HG03196 (cell line): ENCODE measurements at regions not wholly inside any gene's neighbourhood (a gene's known extent, or its start where the extent isn't known, plus 50 kb on each side); places are given as distances from the start of the nearest gene placed in this dataset.

Experiments
- ATAC-seq: cut with Tn5 transposase; IDR thresholded peaks from one replicate; pipeline ENCODE4 v1.9.1; 2021; ENCODE audit not compliant: unreplicated experiment

DNA sequence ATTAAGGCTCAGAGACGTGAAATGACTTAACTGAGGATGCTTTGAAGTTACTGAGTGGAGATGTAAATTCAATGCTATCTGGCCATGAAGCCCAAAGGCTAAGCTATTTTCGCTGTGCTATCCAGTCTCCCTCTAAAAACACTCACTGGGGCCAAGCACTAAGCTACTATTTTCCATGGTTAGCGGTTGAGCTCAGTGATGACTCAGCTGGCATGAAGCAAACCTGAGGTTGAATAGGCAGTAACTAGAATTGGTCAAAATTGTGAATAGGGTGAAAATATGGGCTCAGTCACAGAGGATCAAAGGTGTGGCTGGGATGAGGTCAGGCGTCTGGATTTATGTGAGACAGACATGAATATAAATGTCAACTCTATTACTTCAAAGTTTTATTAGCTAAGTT is 564.2 kb upstream of the KIRREL3 start:
- no peak for ATAC-seq

DNA sequence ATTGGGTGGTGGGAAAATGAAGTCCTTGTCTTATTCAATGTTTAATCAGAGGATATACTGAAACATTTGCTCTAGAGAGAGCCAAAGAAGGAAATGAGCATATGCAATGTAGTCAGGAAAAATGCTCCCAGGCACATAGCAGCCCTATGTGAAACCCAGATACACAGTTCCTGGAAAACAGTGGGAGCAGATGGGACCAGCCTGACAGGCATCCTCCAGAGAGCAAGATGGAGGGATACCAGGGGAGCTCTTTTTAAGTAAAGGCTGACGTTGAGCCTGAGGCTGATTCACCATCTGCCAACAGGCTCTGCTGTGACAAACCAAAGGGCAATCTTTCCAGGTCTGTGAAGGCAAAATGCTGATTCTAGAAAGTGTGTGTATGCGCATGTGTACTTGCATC is 559.4 kb upstream of the KIRREL3 start:
- ATAC-seq, result no peak

DNA sequence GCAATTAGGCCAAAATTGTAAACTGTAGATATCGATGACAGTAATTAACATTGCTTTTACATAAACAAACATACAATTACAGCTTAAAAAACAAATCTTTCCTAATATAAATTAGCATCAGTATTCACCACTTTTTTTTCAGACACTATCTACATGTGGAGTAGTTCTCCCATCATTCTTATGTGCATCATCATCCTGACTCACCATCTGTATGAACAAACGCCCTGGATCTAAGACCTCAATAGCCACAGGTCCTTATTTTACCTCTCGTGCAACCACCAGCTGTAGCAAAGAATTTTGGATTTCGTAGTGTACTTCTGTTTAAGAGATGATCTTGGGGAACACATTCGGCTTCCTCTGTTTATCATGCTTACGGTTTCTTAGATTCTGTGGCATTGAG is 551.9 kb upstream of the KIRREL3 start:
- no peak for ATAC-seq

DNA sequence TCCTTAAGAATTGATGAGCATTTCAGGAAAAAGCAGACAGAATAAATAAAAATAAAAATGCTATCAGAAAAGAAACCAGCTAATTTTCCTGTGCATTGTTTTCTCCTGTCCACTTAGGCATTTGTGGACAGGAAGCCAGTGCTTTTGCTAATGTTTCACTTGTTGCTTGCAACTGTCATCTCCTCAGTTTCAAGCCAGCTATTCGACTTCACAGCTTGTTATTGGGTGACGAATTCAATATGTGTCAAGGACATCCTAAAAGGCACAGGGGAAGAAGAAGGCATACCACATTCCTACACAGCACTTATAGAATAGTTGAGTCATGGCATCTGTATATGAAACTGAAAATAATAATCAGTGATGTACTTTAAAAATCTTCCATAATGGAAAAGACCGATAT is 530.6 kb upstream of the KIRREL3 start:
- ATAC-seq, result no peak

DNA sequence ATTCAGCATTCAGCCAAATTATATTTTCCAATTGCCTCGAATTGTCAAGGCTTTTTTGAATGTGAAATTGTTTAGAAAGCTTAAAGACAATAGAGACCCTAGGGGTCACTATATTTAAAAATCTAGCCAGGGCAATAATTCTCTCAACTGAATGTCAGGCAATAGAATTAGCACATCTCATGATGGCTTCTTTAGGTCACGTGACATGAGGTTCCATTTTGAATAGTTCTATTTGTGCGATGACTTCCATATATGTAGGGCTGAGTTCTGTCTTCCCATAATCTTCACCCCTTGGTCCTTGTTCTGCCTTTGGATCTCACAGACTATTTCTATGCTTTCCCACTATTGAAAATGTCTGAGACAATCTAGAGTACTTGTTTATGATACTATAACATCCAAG is 527.7 kb upstream of the KIRREL3 start:
- no peak for ATAC-seq

DNA sequence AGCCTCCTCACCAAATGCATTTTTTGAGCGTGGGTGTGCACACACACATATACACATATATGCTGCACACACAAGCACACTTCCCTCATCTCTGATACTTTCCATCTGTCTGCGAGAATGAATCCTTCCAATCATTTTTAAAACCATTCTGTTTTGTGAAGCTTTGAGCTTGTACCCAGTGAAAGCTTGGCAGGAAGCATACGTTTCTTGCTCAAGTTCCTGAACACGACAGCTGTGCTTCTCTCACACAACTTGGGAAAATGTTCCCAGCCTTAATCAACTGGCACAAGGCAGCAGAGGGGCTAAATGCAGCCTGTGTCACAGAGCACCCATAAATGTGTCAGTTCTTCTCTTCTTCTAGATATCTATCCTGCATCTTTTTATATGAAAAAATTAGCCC is 524.0 kb upstream of the KIRREL3 start:
- ATAC-seq, result no peak

DNA sequence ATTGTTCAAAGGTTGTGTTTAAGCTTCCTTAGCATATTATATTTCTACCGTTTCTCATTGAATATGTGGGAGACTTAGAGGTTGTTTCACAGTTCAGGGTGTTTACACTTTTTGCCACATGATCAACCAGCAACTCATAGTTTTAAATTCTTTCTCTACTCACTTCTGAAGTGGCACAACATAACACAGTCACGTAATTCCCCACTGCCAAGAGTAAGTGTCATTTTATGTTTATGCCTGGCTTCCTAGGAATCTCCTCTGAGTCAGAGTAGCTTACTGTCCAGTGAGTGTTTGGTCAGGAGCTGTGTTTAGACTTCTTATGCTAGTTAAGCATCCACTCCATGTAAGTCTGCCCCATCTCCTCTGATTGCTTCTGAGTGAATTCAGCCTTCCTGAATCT is 520.8 kb upstream of the KIRREL3 start:
- no peak for ATAC-seq

DNA sequence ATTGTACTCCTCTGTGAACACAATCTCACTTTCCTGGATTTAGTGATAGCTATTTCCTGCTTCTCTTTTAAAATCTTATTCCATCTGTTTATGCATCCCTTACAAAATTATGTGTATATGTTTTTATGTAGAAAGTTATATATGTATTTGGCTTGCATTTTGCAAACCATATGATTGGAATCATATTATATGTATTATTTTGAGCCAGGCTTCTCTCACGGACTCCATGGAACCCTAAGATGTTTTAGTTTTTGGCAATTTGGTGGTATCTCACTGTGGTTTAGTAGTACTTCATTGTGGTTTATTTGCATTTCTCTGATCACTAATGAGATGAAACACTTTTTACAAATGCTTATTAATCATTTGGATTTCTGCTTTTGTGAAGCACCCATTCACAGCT is 507.3 kb upstream of the KIRREL3 start:
- no peak for ATAC-seq

DNA sequence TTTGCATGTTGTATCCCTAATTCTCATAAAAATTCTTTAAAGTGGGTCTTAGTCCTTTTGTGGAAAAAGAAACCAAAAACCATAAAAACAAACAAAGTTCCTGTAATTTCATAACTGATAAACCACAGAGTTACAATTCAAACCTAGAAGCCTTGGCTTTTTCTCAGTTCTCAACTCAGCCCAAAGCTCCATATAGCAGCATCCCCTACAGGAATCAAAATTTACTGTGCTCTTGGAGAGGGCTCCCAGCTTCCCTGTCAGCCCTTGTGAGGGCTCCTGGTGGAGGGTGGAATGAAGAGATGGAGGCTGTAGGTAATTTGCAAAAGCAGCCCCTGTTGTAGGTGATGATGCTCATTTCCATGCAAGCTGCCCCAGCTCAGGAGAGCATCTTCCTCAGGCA is 506.1 kb upstream of the KIRREL3 start:
- ATAC-seq, result no peak

DNA sequence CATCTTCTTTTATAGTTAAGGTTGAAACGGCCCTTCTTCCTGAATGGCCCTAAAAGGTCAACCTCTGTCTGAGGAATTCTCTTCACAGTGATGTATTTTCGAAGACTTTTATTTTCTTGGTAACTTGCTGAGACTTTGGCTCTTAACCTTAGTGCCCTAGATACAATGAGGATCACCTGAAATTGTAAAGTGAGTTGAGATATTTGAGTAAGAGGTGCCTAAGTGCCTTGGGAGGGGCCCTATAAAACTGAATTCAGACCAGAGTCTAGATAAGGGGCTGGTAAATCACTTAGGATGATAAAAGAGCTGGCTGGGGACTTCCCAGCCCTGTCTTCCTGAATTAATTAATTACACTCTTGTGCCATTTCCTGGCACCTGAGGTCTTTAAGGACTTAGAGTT is 505.6 kb upstream of the KIRREL3 start:
- ATAC-seq, result no peak

DNA sequence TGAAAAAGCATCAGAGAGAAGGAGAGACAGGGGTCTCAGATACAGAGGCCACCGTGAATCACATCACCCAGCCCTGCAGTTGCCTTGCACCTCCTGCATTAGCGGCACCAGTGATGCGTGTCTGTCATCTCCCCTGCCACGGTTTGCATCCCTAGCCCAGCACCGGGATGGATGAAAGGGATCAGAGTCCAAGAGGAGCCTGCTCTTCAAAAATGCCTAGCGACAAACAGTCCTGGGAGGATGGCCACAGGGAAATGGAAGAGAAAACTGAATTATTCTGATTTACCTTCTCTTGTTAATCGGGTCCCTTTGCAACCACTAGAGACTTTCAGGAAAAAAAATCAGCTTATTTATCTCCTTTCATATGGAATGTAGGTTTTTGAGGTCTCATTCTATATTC is 495.6 kb upstream of the KIRREL3 start:
- ATAC-seq, result no peak

DNA sequence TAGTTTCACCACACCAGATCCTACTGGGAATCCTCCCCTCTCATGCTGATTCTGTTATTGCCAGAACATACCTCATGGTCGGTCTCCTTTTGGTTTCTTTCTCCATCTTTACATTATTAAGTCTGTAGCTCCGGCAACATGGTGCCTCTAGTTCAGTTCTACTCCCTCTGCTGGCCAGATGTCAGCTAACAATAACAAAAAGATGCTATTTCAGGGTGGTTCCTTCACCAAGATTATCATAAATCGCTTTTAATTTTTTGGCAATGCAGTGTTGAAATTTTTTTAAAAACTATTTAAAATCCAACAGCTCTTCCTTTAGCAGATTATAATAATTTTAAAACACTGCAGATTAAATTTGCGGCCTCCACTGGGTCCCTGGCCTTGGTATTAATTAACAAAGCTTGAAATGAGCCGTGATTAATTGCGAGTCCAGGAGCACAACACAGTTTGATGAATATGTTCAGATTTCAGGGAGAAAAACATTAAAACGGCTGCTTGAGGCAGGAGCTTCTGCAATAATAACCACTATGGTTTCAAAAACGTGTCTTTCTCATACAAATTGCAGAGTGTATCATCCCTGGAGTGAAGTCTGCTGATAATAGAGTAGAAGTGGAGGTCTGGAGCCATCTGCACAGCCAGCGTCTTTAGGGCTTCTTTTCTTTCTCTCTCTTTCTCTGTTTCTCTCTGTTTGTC is 492.9 kb upstream of the KIRREL3 start:
- ATAC-seq, result no peak

DNA sequence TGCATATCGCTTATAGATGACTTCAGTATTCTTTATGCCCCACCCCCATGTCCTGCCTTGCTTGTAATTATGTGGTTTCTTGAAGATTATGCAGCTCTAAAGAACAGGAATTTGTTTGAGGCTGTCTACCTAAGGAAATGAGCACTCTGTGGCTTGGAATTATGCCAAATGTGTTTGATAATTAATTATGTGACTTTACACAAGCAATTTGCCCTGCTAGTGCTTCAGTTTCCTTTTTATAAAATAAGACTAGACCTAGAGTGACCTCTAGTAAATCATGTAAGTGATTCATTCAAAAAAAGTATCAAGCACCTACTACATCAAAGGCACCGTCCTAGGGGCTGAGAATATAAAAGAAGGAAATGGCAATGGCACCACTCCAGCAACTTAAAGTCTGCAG is 491.5 kb upstream of the KIRREL3 start:
- ATAC-seq, result no peak

DNA sequence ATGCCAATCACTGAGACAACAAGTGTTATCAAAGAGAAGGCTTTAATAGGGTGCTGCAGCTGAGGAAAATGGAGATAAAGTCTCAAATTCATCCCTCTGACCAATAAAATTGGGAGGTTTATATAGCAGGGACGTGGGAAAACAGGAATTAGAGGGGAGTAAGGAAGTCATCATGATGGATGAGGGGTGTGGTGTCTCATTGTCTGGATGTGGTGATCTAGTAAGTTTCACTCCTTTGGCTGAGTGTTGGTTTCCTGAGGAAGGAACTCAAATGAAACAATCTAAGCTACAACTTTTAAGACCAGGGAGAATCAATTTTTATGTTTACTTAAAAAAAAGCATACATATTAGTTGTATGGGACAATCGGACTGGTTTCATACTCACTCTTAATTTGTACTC is 491.0 kb upstream of the KIRREL3 start:
- no peak for ATAC-seq

DNA sequence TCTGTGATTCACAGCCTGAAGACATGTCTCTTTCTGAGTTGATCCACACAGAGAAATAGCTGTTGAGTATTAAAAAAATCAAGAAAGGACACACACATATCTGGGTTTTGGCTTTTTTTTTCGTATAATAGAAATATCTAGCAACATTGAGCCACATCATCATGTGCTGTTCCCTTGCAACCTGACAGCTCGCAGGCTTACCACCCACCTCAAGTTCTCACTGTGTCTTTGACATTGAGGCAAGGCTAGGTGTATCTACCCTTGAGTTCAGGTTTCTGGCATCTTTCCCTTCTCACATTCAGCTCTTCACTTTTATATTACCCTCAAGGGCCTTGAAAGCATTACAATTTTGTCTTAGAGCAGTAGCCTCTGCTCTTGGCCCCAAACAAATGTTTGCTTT is 490.3 kb upstream of the KIRREL3 start:
- ATAC-seq, result no peak

DNA sequence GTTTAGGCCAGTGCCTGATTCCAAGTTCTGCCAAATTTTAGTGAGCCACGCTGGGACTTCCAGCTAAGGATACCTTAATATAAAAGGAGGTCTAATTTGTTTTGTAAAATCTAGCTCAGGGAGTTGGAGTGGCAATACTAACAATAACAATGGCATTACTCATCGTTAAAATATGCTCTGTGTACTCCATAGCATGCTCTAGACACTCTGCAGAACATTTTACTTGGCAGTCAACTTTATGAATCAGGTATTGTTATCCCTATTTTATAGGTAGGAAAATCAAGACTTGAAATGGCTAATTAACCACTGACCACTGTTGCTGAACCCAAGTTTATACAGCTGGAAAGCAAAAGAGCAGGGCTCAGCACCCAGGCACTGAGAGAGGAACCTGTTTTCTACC is 485.0 kb upstream of the KIRREL3 start:
- no peak for ATAC-seq

DNA sequence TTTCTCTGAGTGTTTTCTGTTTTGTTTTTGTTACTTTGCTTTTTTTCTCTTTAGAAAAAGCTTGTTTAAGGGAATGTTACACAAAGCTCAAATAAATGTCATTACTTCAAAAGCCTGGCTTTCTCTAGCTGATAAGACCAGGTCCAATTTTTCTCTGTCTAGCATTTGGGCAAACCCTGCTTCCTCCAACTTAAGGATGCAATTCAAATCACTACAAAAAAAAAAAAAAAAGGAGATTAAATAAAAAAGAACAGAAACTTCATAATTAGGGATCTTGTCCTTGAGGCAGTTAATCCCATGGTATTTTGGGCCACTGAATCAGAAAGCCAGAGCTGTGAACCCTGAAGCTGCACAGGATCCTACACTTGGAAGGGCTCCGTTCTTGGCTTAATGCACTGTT is 480.8 kb upstream of the KIRREL3 start:
- no peak for ATAC-seq

DNA sequence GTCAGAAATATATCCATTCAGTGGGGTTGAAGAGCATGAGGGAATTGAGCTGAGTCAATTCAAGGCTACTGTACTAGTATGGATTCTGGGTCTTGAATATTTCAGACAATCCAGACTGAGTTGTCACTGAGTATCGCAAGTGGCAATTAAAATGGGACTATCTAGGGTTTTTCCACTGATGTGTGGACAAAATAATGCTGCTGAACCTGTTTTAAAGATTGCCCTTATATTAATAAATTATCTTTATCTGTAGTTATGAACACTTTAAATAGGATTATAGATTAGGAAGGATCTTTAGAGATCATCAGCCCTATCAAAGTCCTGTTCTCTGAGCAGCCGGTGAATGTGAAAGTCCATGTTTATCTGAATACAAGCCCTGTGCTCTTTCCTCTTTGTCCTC is 478.3 kb upstream of the KIRREL3 start:
- no peak for ATAC-seq

DNA sequence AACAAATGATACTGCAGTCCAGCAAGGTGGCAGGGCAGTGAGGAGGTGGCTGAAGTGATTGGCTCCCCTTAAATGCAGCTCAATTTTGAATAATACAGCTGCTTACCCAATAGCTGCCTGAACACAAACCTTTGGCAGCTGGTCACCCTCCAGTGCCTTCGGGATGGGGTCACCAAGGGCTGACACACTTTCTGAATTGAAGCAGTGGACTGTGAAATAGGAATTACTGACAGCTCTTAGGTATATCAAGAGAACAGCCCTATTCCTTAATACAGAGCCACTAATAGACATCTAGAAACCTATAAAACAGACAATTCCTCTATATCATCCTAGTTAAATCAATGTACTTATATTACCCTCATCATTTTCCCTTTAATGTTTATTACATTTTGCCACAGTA is 474.2 kb upstream of the KIRREL3 start:
- no peak for ATAC-seq

DNA sequence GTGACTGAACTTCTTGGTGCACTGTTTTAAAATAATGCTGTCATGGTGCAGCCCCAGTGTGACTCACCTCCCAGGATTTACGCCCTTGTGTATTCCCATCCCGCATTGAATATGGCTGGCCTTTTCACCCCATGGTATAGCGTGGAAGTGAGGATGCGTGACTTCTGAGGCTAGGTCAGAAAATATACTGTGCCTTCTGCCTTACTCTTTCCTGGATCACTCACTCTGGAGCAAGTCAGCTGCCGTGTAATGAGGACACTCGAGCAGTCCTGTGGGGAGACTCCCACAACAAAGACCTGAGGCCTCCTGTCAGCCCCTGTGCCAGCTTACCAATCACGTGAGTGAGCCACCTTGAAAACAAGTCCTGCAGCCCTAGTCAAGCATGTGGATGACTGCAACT is 471.9 kb upstream of the KIRREL3 start:
- no peak for ATAC-seq

DNA sequence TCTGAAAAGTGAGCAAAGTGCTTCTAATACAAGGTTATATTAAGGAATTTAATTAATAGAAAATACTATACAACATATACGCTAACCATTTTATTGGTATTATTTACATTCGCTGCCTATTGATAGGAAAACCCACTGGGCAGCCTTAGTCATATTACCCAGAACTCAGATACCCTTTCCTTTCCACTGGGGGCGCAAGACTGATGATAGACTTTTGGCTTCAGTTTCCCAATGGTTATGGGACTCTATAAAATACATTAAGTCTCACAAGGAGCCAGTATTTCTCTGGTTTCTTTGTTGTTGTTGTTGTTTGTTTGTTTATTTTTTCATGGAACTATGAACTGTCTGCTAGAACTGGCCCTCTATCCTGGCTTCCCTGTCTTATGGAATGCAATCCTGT is 471.1 kb upstream of the KIRREL3 start:
- no peak for ATAC-seq

DNA sequence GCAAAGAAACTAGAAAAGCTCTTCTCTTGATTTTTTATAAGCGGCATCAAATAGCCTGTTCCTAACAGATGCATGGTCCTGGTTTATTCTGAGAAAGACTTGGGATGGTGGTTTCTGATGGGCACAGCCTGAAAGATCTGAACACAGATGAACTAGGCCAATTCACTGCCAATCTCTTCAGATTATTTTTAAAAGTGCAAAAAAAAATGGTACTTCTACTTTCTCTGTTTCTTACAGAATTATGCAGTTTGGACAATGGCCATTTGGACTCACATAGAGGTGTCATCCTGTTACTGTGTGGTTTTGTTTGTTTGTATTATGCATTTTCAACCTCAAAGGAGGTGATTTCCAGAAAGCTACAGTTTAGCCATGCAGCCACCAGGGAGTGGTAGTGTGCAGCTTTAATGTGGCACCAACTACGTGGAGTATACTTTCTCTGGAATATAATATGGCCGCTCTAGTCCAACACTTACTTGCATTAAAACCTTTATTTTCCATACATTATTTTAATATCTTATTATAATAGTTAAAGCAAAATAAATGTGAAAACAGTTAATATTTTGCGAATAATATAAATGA is 469.8 kb upstream of the KIRREL3 start:
- ATAC-seq, result no peak

DNA sequence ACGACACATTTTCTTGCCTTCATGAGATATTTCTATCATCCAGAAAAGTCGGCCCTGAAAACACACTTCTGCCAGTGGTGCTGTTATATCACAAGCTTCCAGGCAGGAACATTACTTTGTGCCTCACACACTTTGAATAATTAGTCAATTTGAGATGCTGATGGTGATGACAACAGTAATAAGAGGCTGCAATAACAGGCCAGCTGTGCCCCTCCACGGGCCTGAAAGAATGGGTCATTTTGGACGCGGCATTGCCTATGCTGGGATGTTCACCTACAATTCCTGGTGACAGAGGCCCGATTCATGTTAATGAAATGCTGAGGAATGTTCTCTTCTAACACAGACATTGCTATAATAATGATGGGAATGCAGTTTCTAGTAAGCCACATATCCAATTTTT is 463.8 kb upstream of the KIRREL3 start:
- no peak for ATAC-seq

DNA sequence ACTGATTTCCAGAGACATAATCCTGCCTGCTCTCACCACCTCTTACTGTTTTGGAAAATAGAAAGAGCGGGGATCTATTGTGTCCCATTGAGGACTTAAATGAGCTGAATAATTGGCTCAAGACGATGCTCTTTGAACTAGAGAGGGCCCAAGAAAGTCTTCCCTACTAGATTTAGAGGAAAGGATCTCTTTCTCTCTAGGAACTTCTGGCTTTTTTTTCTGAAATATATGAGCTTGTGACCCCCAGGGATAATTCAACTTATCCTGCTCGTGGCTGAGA is 461.4 kb upstream of the KIRREL3 start:
- no peak for ATAC-seq
